ENCODE measurements at regions not wholly inside any gene's neighbourhood (a gene's known extent, or its start where the extent isn't known, plus 50 kb on each side); places are given as distances from the start of the nearest gene placed in this dataset.

DNA sequence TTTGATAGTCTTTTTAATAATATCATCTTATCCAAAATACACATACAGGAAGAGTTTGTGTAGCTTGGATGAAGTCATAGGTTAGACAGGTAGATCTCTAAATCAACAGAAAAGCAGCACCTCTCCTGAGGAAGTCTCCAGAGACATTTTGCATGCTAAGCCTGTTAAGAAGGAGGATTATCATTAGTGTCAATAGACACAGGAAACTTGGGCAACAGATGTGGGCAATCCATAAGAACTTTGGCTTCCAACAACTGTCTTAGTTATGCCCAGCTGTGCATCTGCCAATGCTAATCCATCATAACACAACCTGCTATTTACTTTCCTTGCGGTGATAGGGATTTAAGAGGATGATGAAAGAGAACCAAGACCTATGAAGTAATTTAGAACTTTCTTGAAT lies 1052.6 kb downstream of the RPA4 start:
- Histone ChIP-seq H3K79me1 (ENCODE audit: low read depth in 1 of 2, low read length in 2 of 2) (no peaks in the 10 kb centered on the region), H3K56ac (ENCODE audit: extremely low read depth, insufficient read depth, low read length) (no peak overlapping the region), H3K4me1 (ENCODE audit: control insufficient read depth, insufficient read depth, low read length) (no peaks in the 10 kb centered on the region), H3K4ac (ENCODE audit: low read depth, low read length) (no peak overlapping the region), H3K36me3 (ENCODE audit: control insufficient read depth, insufficient read depth, low read length) (no peaks in the 10 kb centered on the region), H4K8ac (ENCODE audit: low read depth in 2 of 2, low read length in 2 of 2) (no peak overlapping the region), H2BK5ac (ENCODE audit: low read depth, low read length, poor library complexity, severe bottlenecking) (no peak overlapping the region), H4K91ac (ENCODE audit: insufficient read depth, low read depth, low read length) (no peak overlapping the region), H3K14ac (replicated peaks; ENCODE audit: low read depth, low read length) (no peak overlapping the region), H2AK5ac (ENCODE audit: low read depth, low read length) (no peak overlapping the region), H3K9me3 (ENCODE audit: control insufficient read depth, insufficient read depth, low read length) (no peaks in the 10 kb centered on the region), H3K18ac (ENCODE audit: low read depth, low read length) (no peak overlapping the region), H2AFZ (replicated peaks; ENCODE audit: low read length, poor library complexity) (no peak overlapping the region), H3K27ac (ENCODE audit: insufficient read depth, low read length) (no peak overlapping the region), H3K9ac (ENCODE audit: low read depth, low read length) (no peak overlapping the region), H2BK15ac (ENCODE audit: low read depth, low read length) (no peak overlapping the region), H2BK20ac (ENCODE audit: low read depth, low read length) (no peak overlapping the region), H2BK120ac (ENCODE audit: low read depth, low read length) (no peak overlapping the region), H3K9me1 (ENCODE audit: insufficient read depth, low read length) (no peaks in the 10 kb centered on the region), H3K4me3 (ENCODE audit: insufficient read depth, low read depth, low read length) (no peak overlapping the region), H3K23ac (ENCODE audit: low read depth, low read length) (no peak overlapping the region), H3K27me3 (ENCODE audit: control insufficient read depth, insufficient read depth, low read length) (no peaks in the 10 kb centered on the region), H4K20me1 (ENCODE audit: insufficient read depth, low read length) (no peaks in the 10 kb centered on the region), H4K5ac (ENCODE audit: low read depth, low read length) (no peak overlapping the region), H2AK9ac (replicated peaks; ENCODE audit: low read depth, low read length, poor library complexity) (no peak overlapping the region), H3K4me2 (ENCODE audit: low read depth, low read length) (no peak overlapping the region)
- ATAC-seq (ENCODE audit: low read depth) (no peak), DNase-seq (no peak)
- TF ChIP-seq, protein P1, sequence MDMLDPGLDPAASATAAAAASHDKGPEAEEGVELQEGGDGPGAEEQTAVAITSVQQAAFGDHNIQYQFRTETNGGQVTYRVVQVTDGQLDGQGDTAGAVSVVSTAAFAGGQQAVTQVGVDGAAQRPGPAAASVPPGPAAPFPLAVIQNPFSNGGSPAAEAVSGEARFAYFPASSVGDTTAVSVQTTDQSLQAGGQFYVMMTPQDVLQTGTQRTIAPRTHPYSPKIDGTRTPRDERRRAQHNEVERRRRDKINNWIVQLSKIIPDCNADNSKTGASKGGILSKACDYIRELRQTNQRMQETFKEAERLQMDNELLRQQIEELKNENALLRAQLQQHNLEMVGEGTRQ (IDR thresholded peaks at IDR 0.05; ENCODE audit: low read depth, low read length) = no peak
- TF ChIP-seq NFE2L2 (IDR thresholded peaks at IDR 0.05; ENCODE audit: low read depth, low read length) (no peak), MXI1 (IDR thresholded peaks at IDR 0.05; ENCODE audit: borderline replicate concordance, low read depth, low read length) (no peak), SMC3 (IDR thresholded peaks at IDR 0.05; ENCODE audit: low read depth, low read length) (no peak), CEBPB (IDR thresholded peaks at IDR 0.05; ENCODE audit: low read depth, low read length) (no peak), POLR2A (IDR thresholded peaks at IDR 0.05; ENCODE audit: low read depth, low read length) (no peak)
- TF ChIP-seq, protein P2, sequence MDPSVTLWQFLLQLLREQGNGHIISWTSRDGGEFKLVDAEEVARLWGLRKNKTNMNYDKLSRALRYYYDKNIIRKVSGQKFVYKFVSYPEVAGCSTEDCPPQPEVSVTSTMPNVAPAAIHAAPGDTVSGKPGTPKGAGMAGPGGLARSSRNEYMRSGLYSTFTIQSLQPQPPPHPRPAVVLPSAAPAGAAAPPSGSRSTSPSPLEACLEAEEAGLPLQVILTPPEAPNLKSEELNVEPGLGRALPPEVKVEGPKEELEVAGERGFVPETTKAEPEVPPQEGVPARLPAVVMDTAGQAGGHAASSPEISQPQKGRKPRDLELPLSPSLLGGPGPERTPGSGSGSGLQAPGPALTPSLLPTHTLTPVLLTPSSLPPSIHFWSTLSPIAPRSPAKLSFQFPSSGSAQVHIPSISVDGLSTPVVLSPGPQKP (IDR thresholded peaks at IDR 0.05; ENCODE audit: borderline replicate concordance, low read depth, low read length) = no peak
- intact Hi-C loops (cut with micrococcal nuclease) (no loop called here), dilution Hi-C loops (cut with HindIII; ENCODE audit: low sequenced_read_pairs, unreplicated experiment) (no loop called here), in situ Hi-C loops (cut with MboI; ENCODE audit: low sequenced_read_pairs) (no loop called here)
- no CpG with 5 or more reads among the region's 1 CpG for WGBS, 2 experiments (ENCODE audit: extremely low coverage in 2 of 2, insufficient read length in 1 of 2)
- POLR2A ChIA-PET (ENCODE audit: unreplicated experiment) = no interaction called here
- CTCF ChIA-PET = no interaction called here
- no TSS peak for BruUV-seq (replicated peaks)
